ENCODE measurements at regions not wholly inside any gene's neighbourhood (a gene's known extent, or its start where the extent isn't known, plus 50 kb on each side); places are given as distances from the start of the nearest gene placed in this dataset.
"Not testable (repeated sequence)": the region's sequence is repeated elsewhere in the genome, so short reads cannot be mapped to it uniquely, and the experiment has no call there.

DNA sequence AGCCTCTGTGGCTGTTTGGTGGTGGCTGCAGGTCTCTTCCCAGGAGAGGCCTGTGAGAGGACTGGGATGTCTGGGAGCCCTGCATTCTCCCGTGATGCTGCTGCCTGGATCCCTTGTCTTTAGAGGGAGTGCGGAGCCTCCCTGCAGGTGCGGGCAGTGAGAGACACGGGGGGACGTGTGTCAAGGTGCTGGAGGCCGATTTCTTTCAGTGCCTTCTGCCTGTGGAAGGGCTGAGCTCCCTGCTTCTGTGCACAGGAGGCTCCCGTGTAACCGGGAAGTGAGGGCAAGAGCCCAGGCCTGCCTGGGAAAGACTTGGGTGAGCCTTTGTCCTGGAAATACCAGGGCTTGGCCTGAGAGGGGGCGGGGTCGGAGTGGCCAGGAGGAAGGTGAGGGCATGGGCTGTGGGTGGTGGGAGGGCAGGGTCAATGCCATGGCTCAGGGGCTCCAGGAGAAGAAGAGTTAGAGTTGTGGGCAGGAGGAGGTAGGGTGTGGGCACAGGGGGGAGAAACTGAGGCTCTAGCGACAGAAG lies 372.2 kb downstream of the TMEM121 start:
- DNase-seq (ENCODE audit: low read depth, low spot score): no peak

GRCh38 chr14:105899071-105899641 lies 372.8 kb downstream of the TMEM121 start:
- no peak for DNase-seq (ENCODE audit: low read depth, low spot score)

GRCh38 chr14:105899657-105900397 lies 373.4 kb downstream of the TMEM121 start:
- no peak for DNase-seq (ENCODE audit: low read depth, low spot score)

DNA sequence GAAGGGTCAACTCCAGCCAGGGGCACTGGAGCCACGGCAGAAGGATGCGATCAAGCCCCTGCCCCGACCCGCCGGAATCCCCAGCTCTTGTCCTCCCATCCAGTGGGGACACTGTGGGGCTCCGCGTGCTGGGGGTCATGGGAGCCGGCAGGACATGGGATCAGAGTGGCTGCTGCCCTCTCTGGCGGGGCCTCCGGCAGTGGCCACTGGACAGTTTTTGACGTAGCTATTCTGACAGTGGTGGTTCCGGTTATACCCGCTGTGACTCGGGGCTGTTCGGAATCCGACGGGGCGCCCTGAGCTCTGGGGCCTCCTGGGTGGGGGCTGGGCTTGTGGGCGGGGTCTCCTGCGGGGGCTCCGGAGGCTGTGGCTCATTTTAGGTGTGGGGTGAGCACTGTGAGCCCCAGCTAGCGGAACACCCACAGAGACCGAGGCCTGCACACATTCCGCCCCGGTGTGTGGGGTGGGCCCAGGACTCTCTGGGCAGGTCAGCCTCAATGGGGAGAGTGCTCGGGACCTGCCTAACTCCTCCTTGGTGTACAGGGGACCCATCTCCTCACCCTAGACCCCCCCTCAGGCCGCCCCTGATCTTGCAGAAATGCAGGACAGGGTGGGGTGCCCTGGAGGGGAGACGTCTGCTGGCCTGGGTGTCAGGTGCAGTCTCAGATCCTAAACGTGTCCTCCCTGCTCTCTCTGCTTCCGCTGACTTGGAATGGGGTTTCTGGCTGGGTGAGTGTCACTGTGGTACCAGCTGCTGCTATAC lies 374.2 kb downstream of the TMEM121 start:
- no peak for DNase-seq (ENCODE audit: low read depth, low spot score)

- no peak for DNase-seq (ENCODE audit: low read depth, low spot score)
Measured at GRCh38 chr14:105901226-105901625, 374.8 kb downstream of the TMEM121 start.

DNA sequence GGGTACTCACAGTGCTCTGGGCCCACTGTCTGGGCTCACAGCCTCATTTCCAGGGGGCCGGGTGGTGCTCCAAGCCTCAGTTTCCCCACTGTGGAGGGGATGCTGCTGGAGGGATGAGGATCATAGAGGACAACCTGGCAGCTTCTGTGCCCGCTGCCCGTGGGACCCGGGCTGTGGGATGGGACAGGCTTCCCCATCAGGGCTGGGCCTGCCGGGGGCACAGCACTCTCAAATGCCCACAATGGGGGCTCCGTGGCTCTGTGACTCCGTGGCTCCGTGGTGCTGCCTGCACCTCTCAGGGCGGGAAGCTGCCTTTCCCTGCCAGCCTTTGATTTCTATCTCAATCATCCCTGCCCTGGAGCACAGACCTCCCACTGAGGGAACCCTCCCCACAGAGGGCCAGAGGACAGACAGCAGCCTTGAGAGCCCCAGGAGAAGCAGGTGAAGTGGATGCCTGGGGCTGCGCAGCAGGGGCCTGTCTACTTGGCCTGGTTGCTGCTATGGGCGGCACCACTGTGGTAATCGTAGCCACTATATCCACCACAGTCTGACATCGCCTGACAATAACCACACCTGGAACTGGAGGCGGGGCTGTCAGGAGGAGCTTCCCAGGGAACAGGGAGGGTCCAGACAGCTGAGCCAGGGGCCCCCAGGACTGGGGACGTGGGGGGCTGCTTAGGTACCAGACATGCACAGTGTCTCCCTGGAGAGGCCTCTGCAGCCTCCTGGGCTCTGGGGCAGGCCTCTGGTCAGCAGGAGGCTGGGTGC lies 375.9 kb downstream of the TMEM121 start:
- no peak for DNase-seq (ENCODE audit: low read depth, low spot score)

DNA sequence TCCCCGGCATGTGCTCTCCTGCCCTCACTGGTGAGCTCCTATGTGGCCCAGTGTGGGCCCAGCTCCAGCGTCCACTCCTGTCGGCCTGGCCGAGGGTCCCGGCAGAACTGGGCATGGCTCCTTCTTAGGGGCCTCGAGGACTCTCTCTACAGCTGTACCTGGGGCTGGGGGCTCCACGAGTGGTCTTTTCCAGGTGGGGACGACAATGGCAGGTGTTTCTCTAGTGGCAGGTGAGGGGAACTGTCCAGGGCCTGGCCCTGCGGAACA lies 376.4 kb downstream of the TMEM121 start:
- DNase-seq (ENCODE audit: low read depth, low spot score): not testable (repeated sequence)

DNA sequence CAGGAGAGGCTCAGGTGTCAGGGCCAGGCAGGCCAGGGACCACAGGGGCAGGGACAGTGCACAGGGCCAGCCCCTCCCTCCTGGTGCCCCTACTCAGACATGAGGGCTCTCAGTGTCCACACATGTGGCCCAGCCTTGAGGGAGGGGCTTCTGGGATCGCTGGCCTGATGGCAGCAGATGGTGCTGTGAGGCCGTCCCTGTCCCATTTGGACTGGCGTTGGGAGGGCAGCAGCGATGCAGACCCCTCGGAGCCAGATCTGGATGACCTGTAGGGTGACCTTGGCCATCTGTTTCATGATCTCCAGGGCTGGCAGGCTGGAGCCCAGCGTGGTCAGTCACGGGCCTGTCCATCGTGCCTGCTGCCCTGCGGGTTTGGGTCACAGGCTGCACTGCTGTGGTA lies 377.6 kb downstream of the TMEM121 start:
- DNase-seq (ENCODE audit: low read depth, low spot score): no peak

DNA sequence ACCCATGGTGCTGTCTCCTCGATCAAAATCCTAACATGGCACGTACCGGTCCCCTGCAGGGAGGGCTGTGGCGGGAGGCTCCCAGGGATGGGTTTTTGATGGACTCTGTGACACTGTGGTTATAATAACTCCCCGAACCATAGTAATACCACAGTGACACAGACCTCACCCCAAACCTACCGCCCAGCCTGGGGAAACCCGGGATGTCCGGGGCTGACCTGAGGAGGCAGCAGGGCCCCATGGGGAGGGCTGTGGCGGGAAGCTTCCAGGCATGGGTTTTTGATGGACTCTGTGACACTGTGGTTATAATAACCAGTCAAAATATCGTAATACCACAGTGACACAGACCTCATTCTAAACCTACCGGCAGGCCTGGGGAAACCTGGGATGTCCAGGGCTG lies 378.0 kb downstream of the TMEM121 start:
- no peak for DNase-seq (ENCODE audit: low read depth, low spot score)

- DNase-seq (ENCODE audit: low read depth, low spot score): no peak
Measured at GRCh38 chr14:105905456-105905855, 379.1 kb downstream of the TMEM121 start.

GRCh38 chr14:105907276-105907675 lies 380.9 kb downstream of the TMEM121 start:
- DNase-seq (ENCODE audit: low read depth, low spot score): no peak

GRCh38 chr14:105908006-105908405 lies 381.6 kb downstream of the TMEM121 start:
- no peak for DNase-seq (ENCODE audit: low read depth, low spot score)

GRCh38 chr14:105908481-105908911 lies 382.1 kb downstream of the TMEM121 start:
- no peak for DNase-seq (ENCODE audit: low read depth, low spot score)

DNA sequence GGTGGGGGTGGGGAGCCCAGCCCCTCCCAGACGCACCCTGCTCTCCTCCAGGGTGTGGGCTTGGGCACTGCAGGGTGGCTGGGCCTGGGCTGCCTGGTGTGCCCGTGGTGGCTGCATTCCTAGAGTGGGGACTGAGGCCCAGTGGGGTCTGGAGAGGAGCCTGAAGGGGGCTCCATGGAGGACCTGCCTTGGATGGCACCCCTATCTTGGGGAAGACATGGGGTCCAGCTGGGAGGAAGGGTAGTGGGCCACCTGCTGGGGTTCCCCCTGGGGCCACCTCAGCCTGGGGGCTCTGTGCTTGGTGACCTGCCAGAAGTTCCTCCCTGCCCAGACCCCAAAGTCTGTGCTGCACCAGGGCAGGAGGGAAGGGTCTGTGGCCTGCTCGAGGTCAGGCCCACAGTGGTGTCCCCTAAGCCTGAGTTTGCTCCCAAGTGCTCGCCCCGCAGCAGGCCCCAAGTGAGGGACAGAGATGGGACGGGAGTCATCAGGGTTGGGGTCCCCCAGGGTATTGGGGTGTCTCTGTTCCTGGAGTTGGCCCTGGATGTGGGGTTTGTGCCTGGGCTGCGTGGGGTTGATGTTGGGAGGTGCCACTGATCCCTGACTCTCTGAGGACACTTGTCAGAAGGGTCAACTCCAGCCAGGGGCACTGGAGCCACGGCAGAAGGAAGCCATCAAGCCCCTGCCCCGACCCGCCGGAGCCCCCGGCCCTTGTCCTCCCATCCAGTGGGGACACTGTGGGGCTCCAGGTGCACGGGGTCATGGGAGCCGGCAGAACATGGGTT lies 382.9 kb downstream of the TMEM121 start:
- DNase-seq (ENCODE audit: low read depth, low spot score): no peak

- not testable (repeated sequence) for DNase-seq (ENCODE audit: low read depth, low spot score)
Measured at GRCh38 chr14:105909828-105910120, 383.4 kb downstream of the TMEM121 start.

DNA sequence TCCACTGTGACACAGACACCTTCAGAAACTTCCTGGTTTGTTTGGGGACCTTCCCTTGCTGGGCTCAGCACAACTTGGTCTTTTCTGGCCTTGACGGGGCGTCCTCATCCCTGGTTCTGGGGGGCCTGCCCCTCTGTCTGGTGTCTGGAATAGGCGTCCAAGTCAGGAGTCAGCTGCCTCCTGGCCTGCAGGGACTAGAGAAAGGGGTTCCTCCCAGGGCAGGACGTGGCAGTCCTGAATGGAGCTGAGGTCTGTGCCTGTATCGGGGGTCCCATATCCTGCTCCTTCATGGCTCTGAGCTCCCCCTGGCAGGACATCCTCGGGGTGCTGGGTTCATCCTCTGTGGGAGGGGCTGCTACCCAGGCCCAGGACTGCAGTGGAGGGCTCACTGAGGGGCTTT lies 384.0 kb downstream of the TMEM121 start:
- DNase-seq (ENCODE audit: low read depth, low spot score): no peak

DNA sequence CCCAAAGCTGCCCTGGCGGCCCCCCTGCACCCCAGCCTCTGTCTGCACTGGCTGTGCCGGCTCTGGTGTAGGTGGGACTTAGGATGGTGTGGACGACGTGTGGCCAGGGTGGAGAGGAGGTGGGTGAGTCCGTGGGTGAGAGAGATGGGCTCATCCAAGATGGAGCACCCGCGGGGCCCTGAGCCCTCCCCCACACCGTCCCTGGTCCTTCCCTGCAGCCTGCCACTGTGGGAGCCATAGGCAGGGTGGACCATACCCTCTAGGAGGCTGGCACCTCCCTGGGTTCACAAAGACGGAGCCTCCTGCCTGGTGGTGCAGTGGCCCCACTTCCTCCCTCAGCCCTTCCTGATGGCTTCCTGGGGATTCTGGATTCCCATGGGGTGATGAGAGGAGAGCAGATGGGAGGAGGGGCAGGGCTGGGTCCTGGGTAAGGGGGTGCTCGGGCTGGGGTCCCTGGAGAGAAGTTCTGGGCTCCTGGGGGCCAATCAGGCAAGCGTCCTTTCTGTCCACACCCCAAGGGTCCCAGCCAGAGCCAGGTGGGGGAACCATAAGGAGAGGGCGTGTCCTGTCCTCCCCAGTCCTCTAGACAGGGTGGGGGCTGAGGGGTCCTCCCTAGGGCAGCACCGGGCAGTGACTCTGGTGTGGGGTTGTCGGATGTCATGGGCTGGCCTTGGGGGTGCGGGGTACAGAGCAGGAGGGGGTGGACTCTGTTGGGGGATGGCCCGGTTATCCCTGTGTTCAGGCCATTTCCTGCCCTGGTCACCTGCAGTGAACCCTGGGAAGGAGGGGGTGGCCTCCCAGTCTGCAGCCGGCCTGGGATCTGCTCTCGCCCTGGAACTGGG lies 384.8 kb downstream of the TMEM121 start:
- DNase-seq (ENCODE audit: low read depth, low spot score): no peak

- not testable (repeated sequence) for DNase-seq (ENCODE audit: low read depth, low spot score)
Measured at GRCh38 chr14:105911848-105912292, 385.5 kb downstream of the TMEM121 start.

- no peak for DNase-seq (ENCODE audit: low read depth, low spot score)
Measured at GRCh38 chr14:105912641-105913180, 386.3 kb downstream of the TMEM121 start.

- DNase-seq (ENCODE audit: low read depth, low spot score): no peak
Measured at GRCh38 chr14:105913221-105913620, 386.8 kb downstream of the TMEM121 start.

Data from iPS DF 19.7 (cell line).